HG02610 (cell line): ENCODE measurements at regions not wholly inside any gene's neighbourhood (a gene's known extent, or its start where the extent isn't known, plus 50 kb on each side); places are given as distances from the start of the nearest gene placed in this dataset.
A peak's percentile ranks its signal among the peaks of the same experiment; 100 is the strongest.

Experiments
- ATAC-seq: cut with Tn5 transposase; IDR thresholded peaks from one replicate; pipeline ENCODE4 v1.9.1; 2021; ENCODE audit warnings: mild to moderate bottlenecking, moderate library complexity; ENCODE audit not compliant: unreplicated experiment

GRCh38 chr5:61887271-61887670, 418.7 kb upstream of the KIF2A start:
- no peak for ATAC-seq

GRCh38 chr5:61894046-61894445, 412.0 kb upstream of the KIF2A start:
- ATAC-seq, result no peak

- no peak for ATAC-seq
Measured at GRCh38 chr5:61896811-61897210, 409.2 kb upstream of the KIF2A start.

DNA sequence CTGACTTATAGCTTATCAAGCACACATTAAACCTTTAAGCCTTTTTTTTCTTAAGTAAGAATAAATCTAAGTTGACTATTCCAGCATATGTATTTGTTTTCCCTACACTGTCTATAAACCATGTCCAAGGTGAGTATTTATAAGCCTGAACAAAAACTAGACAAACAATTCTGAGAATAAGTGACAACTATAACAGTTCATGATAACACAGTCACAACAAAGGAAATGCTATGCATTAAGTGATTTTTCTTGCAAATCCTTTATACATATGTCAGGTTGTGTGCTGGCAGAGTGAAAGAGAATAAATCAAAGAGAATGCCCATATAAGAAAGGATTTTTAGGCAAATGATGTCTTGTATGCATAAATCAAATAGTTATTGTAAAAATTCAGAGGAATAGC, 408.8 kb upstream of the KIF2A start:
- no peak for ATAC-seq

GRCh38 chr5:61901997-61902396, 404.0 kb upstream of the KIF2A start:
- no peak for ATAC-seq

- no peak for ATAC-seq
Measured at GRCh38 chr5:61904730-61905129, 401.3 kb upstream of the KIF2A start.

- no peak for ATAC-seq
Measured at GRCh38 chr5:61905613-61906012, 400.4 kb upstream of the KIF2A start.

DNA sequence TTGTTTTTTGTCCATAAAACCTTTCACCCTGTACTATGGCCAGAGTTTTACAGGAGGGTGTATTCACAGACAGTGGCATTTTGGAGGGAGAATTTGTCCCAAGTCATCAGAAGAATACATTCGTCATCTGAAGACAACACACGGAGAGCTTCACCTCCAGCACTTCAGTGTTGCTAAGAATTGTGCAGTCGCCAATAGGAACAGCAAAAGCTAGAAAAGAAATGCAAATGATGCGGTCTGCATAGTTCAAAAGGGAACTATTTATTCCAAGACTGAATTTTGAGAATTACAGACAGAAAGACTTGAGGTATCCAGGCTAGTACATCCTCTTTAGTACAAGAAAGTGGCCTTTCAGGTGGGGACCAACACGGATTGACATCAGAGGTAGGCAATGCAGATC, 399.2 kb upstream of the KIF2A start:
- no peak for ATAC-seq

- ATAC-seq, result no peak
Measured at GRCh38 chr5:61907995-61908394, 398.0 kb upstream of the KIF2A start.

DNA sequence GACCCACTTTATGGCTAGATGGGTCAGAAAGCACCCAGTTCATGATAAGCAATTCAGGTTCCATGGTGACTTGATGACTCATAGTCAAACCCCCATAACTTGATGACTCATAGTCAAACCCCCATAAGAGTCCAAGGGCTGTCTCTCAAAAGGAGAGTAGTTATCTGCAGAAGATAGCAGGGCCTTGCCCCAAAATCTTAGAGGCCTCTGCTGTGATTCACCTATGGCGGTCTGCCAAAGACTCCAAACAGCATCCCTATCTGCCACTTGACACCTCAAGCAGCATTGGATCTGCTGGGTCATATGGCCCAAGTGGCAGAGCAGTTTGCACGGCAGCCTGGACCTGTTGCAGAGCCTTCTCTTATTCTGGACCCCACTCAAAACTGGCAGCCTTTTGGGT, 395.2 kb upstream of the KIF2A start:
- ATAC-seq, result peak; percentile 72

GRCh38 chr5:61912559-61912958, 393.4 kb upstream of the KIF2A start:
- ATAC-seq, result no peak

GRCh38 chr5:61915646-61916045, 390.4 kb upstream of the KIF2A start:
- no peak for ATAC-seq

DNA sequence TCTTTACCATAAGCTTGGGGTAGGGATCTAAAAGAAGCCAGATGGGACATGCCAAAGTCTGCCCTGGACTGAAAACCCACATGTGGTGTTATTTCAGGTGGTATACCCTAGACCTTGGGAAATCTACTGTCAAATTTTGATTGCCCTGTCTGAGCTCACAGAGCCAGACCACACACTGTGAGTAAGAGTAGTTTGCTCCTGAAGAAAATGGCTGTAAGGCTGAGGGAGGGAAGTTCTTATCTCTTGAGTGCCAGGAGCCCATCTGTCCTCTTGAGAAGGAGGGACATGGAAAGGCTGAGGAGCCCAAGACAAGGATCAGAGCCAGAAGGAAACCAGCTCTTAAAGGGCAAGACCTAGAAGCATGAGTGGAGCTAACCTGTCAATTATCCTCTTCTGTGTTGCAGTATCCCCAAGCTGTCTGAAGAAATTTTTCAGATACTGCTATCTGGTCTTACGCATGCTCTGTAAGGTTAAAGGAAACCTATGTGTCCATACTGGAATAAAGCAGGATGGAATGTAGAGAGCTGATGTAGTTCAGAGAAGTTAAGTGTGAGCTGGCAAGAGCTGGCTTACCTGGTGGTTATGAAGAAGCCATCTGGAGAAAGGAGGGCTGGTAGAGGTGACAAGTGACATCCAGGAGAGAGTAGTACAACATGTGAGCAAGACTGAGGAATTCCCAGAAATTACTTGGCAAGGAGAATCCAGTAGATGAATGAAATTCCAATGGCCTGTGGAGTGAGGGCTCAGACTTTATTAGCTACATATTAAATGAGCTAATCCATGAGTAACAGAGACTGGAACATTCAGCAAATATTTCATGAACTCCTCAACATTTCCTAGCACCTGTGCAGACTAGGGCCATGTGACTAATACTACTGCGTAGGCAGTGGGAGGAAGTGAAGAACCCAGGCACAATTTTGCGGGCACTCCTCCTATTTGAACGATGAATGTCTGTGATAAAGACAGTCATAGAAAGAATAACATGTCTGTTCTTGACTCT, 389.1 kb upstream of the KIF2A start:
- no peak for ATAC-seq

DNA sequence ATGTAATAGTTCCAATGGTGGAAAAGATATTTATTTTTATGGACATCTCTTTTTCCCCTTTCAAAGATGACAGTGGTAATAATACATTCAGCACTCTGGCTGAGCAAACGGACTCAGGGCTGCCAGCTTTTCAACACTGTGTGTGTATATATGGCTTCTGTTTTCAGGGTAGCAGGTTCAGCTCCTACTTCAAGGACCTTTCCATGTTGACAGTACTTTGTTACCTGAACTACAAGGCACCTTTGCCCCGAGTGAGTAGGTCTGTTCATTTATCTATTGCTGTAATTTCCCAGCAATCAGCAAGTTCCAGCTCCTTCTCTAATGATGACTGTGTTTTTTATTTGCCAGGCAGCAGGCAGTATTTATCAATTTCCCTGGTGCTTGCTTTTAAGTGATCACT, 387.4 kb upstream of the KIF2A start:
- no peak for ATAC-seq

- ATAC-seq, result no peak
Measured at GRCh38 chr5:61919920-61920319, 386.1 kb upstream of the KIF2A start.

DNA sequence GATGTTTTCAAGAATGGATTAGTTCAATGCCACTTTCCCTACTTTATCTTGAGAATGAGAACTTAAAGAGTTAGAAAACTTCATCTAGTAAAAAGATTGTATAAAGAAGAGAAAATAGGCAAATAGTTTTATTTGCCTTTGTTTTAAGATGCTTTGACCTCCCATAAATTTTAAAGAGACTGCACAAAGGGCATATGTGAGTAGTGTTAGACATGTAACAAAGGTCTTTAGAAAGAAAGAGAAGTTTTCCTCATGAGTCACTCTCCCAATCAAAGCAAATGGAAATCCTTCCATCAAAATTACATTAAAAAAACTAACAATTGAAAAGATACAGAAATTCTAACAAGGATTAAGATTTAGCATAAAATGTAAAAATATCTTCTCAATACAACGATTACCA, 381.8 kb upstream of the KIF2A start:
- no peak for ATAC-seq

- ATAC-seq, result no peak
Measured at GRCh38 chr5:61926911-61927310, 379.1 kb upstream of the KIF2A start.

GRCh38 chr5:61931236-61931635, 374.8 kb upstream of the KIF2A start:
- no peak for ATAC-seq

DNA sequence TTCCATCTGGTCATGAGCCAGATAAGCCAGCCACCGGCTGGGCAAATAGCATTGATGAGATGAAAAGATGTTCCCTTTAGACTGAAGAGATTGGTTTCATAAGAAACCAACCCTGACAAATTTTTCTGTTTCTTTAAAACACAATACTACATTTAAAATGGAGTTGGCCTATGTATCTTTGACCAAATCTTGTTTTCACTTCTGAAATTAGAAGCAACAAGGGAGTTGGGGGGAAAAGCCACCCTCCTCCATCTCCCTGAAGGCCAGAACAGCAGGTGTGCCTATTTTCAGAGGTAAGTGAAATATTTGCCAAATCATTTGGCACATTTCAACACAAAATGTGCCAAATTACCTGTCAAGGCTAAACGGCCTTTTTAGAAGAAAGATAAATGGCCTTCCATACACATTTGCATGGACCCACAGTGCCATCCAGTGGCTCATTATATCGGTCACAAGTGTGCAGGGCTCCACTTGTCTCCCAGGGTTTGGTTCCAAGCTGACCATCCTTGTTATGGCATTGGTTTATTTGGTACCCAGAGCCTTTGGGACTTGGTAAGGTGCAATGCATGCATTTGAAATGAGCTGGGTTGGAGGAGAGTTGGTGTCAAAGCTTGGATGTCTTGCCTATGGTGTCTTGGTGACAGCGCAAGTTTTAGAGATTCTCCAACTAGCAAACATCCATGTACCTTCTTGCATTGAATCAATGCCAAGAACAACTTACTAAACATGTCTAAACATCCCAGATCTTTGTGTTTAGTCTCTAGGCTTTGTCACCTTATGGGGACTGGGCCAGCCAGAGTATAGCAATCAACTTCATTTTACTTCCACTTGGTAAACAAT, 372.0 kb upstream of the KIF2A start:
- ATAC-seq, result no peak

DNA sequence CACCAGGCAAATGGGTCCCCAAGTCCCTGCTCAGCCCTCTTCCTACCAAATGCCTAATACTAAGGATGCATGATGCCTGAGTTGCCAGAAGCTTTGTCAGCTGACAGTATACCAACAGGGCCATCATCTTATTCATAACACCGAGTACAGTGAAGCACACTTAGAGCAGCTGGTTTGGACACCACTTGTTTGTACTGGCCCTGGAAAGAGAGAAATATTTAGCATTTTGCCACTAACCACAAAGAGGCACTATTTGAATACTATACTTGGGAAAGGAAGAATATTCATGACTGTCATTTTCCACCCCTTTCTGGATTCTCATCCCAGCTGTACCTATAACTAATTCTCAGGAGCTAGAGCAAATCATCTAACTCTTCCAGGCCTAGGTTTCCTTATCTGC, 364.4 kb upstream of the KIF2A start:
- no peak for ATAC-seq

DNA sequence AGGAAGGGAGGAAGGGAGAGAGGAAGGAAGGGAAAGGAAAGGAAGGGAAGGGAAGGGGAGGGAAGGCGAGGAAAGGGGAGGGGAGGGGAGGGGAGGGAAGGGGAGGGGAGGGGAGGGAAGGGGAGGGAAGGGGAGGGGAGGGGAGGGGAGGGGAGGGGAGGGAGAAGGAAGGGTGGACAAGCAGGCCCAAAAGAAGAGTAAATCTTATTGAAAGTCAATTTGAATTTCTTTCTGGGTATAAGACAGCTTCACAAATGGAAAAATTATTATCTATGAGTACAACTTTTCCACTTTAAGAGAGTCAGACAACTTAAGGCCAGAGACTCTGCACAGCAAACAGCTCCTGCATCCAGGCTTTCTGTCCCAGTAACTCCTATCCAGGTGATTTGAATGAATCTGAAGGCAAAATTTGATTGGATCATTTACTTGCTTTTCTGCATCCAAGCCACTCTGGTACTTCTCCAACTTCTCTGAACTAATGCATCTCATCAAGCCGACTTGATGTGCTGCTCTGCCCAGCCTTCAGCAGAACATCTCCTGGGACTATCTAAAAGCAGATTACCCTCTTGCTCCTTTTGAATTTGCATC, 363.4 kb upstream of the KIF2A start:
- ATAC-seq, result no peak
